GM10248 (cell line): ENCODE measurements at regions not wholly inside any gene's neighbourhood (a gene's known extent, or its start where the extent isn't known, plus 50 kb on each side); places are given as distances from the start of the nearest gene placed in this dataset.

Source experiments
- CTCF ChIA-PET: fragments of 300-600 bp; sonication (Branson Sonifier 250); formaldehyde crosslinking; extraction: SDS; loops from one replicate; lab custom pipeline; 2021; ENCODE audit warnings: antibody characterized with exemption; lab: Yijun Ruan, JAX
- POLR2A ChIA-PET: fragments of 350-650 bp; sonication (Branson Sonifier 250); formaldehyde crosslinking; extraction: SDS; loops from one replicate; lab custom pipeline; 2020; ENCODE audit warnings: antibody characterized with exemption; lab: Yijun Ruan, JAX
- DNase-seq: peaks from one replicate; pipeline ENCODE4 v3.0.0; 2012; ENCODE audit errors: extremely low spot score
- TF ChIP-seq, protein P1 (sequence below): IDR thresholded peaks from 2 replicates; pipeline ENCODE4 v1.5.1; 2012; ENCODE audit warnings: mild to moderate bottlenecking, low read depth; ENCODE audit errors: extremely low read depth, missing control alignments, control extremely low read depth

DNA sequence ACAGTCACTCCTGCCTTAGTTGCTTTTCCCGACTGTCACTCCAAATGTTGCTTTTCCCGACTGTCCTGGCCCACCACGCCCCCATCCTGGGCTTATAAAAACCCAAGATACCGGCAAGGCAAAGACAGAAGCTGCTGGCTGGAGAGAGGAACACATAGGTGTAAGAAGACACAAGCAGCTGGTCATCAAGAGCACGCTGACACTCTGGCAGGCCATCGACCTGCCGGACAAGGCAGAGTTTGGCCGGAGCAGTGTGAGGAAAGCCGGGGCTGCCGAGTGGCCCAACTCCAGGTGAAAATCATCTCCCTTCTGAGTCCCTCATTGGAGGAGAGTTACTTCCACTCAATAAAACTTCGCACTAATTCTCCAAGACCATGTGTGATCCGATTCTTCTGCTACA is 349.5 kb downstream of the SLITRK1 start:
- CTCF ChIA-PET: no interaction called here
- TF ChIP-seq, protein P1, sequence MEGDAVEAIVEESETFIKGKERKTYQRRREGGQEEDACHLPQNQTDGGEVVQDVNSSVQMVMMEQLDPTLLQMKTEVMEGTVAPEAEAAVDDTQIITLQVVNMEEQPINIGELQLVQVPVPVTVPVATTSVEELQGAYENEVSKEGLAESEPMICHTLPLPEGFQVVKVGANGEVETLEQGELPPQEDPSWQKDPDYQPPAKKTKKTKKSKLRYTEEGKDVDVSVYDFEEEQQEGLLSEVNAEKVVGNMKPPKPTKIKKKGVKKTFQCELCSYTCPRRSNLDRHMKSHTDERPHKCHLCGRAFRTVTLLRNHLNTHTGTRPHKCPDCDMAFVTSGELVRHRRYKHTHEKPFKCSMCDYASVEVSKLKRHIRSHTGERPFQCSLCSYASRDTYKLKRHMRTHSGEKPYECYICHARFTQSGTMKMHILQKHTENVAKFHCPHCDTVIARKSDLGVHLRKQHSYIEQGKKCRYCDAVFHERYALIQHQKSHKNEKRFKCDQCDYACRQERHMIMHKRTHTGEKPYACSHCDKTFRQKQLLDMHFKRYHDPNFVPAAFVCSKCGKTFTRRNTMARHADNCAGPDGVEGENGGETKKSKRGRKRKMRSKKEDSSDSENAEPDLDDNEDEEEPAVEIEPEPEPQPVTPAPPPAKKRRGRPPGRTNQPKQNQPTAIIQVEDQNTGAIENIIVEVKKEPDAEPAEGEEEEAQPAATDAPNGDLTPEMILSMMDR: no peak
- no peak for DNase-seq
- POLR2A ChIA-PET: no interaction called here

DNA sequence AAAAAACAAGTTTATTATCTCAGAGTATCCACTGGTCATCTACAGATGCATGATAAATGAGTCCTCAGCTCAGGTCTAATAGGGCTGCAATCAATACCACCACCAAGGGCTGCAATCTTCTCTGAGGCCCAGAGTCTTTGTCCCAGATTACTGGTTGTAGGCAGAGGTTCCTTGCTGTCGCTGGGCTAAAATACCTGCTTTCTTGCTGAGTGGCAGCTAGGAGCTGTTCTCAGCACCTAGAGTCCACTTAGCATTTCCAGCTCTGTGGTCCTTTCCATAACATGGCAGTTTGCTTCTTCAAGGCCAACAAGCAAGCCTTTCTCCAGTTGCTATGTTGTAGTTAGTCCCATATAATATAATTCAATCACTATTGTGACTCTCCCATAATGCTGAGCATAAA is 351.3 kb downstream of the SLITRK1 start:
- TF ChIP-seq, protein P1: no peak
- CTCF ChIA-PET: no interaction called here
- POLR2A ChIA-PET: no interaction called here
- DNase-seq: no peak

DNA sequence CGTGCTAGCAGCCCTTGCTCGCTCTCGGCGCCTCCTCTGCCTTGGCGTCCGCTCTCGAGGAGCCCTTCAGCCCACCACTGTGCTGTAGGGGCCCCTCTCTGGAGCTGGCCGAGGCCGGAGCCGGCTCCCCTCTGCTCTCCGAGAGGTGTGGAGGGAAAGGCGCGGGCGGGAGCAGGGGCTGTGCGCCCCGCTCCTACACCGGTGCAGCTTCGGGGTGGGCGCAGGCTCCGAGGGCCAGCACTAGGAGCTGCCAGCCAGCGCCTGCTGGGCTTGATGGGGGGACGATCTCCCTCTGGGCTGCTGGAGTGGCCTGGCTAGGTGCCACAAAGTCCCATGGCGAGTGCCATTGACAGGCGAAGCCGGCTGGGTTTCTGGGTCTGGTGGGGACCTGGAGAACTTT is 365.5 kb downstream of the SLITRK1 start:
- ChIA-PET POLR2A (no interaction called here), CTCF (interaction anchor here (1.9 kb wide), 1 partner anchor 47 kb away, joined by 4 read pairs; no protein-coding TSS in a partner anchor)
- DNase-seq: no peak
- TF ChIP-seq, protein P1: no peak

DNA sequence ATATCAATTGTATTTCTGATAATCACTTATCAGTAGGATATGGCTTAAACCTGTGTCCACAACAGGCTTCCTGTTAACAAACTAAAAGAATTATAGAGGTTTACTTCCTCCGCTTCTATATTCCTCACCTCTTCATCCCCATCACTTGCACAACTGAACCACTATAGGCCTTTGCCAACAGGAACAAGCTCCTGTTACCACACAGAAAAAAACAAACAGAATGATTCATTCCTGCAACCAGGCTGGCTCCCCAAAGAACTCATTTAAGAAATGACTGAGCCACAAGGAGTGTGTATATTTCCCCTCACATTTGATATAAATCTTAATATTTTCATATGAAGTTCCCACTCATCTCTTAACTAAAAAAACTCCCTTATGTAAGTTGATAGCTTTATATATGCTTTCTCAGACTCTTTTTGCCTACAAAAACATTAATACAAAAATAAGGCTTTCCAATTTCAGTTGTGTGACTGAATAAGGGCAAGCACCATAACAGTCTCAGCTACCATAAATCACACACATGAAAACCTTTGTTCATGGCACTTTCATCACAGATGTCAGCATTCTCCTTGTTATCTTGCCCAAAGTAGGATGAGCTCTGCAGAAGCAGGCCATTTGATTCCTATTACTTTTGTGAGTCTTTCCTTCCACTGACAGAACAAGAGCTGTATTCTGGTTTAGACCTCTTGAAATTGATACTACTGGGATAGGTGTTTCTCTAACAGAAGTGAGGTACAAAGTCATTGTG is 366.8 kb downstream of the SLITRK1 start:
- no peak for DNase-seq
- TF ChIP-seq, protein P1: no peak
- POLR2A ChIA-PET: no interaction called here
- CTCF ChIA-PET: no interaction called here

DNA sequence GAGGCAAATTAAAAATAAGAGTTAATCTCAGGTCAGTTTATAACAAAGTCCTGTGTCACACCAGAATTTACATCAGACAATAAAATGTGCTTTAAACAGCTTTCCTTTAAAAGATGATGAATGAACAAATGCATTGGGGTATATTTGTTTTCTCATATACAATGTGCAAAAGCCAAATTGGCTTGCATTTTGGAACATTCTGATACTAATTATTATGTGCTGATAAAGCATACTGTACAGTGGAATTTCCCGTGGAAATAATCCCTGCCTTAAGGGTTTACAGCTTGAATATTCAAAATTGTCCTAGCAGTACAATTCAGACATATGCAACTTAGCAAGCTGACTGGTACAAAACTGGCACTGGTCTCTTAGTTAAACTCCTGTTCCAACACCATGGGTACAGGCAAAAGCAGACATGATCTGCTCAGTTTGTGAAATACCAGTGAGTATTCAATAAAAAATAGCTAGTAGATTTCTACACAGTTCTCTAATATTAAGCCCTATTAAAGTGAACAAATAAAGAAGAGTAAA is 373.4 kb downstream of the SLITRK1 start:
- ChIA-PET CTCF (no interaction called here), POLR2A (no interaction called here)
- DNase-seq: no peak
- TF ChIP-seq, protein P1: no peak

DNA sequence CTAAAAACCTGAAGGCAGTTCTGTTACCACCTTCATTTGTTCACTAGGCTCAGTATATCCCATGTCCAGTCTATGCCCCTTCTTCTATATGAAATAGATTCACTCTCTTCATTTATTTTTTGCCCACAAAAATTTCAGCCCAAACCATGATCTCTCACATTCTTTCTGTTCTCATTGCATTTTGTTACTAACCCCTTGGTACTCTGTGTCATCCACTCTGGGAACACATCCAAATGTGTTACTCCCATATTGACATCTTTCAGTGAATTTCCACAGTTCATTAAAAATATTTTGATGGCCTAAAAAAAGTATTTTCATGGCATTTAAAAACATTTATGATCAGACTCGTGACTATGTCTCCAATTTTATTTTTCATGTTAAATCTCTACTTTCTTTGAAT is 378.9 kb downstream of the SLITRK1 start:
- POLR2A ChIA-PET: no interaction called here
- TF ChIP-seq, protein P1: no peak
- no peak for DNase-seq

More for the DNA sequence above, 378.9 kb downstream of the SLITRK1 start:
- CTCF ChIA-PET: no interaction called here
